Keratinocyte (primary cell): ENCODE measurements at regions not wholly inside any gene's neighbourhood (a gene's known extent, or its start where the extent isn't known, plus 50 kb on each side); places are given as distances from the start of the nearest gene placed in this dataset.

Source experiments
- EZH2 ChIP-seq: IDR thresholded peaks from one replicate; pipeline ENCODE4 v1.6.1; 2012; ENCODE audit warnings: inconsistent platforms, mild to moderate bottlenecking, low read length, moderate library complexity
- TF ChIP-seq, protein P1 (sequence below), 3 experiments: IDR thresholded peaks in 1 of 3; conservative IDR thresholded peaks in 1 of 3; optimal IDR thresholded peaks in 1 of 3; 2 replicates in 2 of 3; 3 replicates in 1 of 3; pipeline versions ENCODE3 to v1.5.1; 2011; ENCODE audit warnings: low read length in 3 of 3, mild to moderate bottlenecking in 3 of 3, moderate library complexity in 2 of 3, control low read depth in 1 of 3, inconsistent platforms in 1 of 3; ENCODE audit not compliant: insufficient read depth in 2 of 3; ENCODE audit errors: extremely low read depth in 1 of 3

- TF ChIP-seq, protein P1, sequence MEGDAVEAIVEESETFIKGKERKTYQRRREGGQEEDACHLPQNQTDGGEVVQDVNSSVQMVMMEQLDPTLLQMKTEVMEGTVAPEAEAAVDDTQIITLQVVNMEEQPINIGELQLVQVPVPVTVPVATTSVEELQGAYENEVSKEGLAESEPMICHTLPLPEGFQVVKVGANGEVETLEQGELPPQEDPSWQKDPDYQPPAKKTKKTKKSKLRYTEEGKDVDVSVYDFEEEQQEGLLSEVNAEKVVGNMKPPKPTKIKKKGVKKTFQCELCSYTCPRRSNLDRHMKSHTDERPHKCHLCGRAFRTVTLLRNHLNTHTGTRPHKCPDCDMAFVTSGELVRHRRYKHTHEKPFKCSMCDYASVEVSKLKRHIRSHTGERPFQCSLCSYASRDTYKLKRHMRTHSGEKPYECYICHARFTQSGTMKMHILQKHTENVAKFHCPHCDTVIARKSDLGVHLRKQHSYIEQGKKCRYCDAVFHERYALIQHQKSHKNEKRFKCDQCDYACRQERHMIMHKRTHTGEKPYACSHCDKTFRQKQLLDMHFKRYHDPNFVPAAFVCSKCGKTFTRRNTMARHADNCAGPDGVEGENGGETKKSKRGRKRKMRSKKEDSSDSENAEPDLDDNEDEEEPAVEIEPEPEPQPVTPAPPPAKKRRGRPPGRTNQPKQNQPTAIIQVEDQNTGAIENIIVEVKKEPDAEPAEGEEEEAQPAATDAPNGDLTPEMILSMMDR (optimal IDR thresholded peaks at IDR 0.05 in 1 of 3, IDR thresholded peaks at IDR 0.05 in 1 of 3, conservative IDR thresholded peaks at IDR 0.05 in 1 of 3; ENCODE audit: extremely low read depth in 1 of 3, insufficient read depth in 2 of 3, low read length in 3 of 3): no peak
- TF ChIP-seq EZH2: no peak
Observed at GRCh38 chr15:77544162-77544561, 88.5 kb downstream of the LINGO1 start.
